ENCODE measurements at regions not wholly inside any gene's neighbourhood (a gene's known extent, or its start where the extent isn't known, plus 50 kb on each side); places are given as distances from the start of the nearest gene placed in this dataset.

DNA sequence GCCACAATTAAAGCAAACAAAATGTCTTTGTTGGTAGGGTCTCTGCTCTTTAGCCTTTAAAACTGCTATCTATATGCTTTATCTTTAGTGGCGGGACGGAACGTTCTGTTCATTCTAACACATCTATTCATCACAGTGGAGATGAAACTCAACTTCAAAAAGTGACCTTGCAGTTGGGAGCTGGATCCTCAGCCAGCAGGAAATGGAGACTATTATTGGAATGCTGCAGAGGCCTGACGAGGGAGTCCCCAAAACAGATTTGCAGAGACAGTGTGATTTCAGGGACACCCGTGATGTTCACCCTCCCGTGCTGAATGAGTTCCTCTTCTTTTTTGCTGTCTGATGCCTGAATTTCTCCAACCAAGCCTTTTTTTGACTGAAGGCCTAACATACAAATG is 306.0 kb upstream of the SHH start:
- WGBS: 54% methylated on average over 6 of the region's 6 CpGs
- intact Hi-C loops (cut with DNase I): no loop called here
- Histone ChIP-seq H3K36me3 (no peaks in the 10 kb centered on the region), H3K4me3 (no peak overlapping the region), H3K27me3 (replicated peaks; ENCODE audit: insufficient read depth) (no peaks in the 10 kb centered on the region), H3K9me3 (no peaks in the 10 kb centered on the region), H3K4me1 (replicated peaks) (no peaks in the 10 kb centered on the region), H3K27ac (no peak overlapping the region)
- no peak for TF ChIP-seq POLR2A (IDR thresholded peaks at IDR 0.05)
- TF ChIP-seq POLR2AphosphoS5 (IDR thresholded peaks at IDR 0.05): no peak
- TF ChIP-seq, protein P1, sequence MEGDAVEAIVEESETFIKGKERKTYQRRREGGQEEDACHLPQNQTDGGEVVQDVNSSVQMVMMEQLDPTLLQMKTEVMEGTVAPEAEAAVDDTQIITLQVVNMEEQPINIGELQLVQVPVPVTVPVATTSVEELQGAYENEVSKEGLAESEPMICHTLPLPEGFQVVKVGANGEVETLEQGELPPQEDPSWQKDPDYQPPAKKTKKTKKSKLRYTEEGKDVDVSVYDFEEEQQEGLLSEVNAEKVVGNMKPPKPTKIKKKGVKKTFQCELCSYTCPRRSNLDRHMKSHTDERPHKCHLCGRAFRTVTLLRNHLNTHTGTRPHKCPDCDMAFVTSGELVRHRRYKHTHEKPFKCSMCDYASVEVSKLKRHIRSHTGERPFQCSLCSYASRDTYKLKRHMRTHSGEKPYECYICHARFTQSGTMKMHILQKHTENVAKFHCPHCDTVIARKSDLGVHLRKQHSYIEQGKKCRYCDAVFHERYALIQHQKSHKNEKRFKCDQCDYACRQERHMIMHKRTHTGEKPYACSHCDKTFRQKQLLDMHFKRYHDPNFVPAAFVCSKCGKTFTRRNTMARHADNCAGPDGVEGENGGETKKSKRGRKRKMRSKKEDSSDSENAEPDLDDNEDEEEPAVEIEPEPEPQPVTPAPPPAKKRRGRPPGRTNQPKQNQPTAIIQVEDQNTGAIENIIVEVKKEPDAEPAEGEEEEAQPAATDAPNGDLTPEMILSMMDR (IDR thresholded peaks at IDR 0.05): no peak
- no peak for DNase-seq (ENCODE audit: low spot score)

DNA sequence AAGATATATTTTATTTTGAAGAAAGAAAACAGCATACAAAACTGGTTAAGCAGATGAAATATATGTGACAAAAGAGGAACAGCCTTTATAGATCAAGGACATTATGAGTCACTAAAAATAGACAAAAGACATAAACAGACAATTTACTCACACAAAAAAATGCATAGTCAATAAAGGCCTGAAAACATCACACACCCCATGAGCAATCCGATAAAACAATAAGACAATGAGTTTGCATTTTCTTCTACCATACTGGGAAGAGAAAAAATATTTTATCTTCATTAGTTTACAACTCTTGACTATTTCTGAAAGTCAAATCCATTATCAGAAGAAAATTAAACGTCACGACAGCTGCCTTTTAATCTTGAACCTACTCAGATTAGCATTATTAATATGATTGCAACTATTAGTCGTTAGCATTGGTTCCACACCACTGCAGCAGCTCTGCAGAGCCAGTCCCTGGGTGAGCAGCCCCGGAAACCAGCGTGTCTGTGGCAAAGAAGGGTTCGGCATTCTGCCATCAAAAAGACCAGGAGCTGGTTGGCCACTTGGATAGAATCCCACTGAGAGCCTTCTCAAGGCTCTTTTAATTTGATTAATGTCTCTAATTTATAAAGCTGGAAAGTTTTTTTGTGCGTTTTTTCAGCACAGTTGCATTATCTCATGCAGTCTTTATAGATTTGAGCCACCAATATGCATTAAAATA is 305.4 kb upstream of the SHH start:
- Histone ChIP-seq H3K27me3 (replicated peaks; ENCODE audit: insufficient read depth) (no peaks in the 10 kb centered on the region), H3K27ac (no peak overlapping the region), H3K36me3 (no peaks in the 10 kb centered on the region), H3K9me3 (no peaks in the 10 kb centered on the region), H3K4me3 (no peak overlapping the region), H3K4me1 (replicated peaks) (no peaks in the 10 kb centered on the region)
- TF ChIP-seq POLR2A (IDR thresholded peaks at IDR 0.05): no peak
- TF ChIP-seq, protein P1 (IDR thresholded peaks at IDR 0.05): no peak
- TF ChIP-seq POLR2AphosphoS5 (IDR thresholded peaks at IDR 0.05): no peak
- no peak for DNase-seq (ENCODE audit: low spot score)
- WGBS: 62% methylated on average over 8 of the region's 8 CpGs
- intact Hi-C loops (cut with DNase I): no loop called here

DNA sequence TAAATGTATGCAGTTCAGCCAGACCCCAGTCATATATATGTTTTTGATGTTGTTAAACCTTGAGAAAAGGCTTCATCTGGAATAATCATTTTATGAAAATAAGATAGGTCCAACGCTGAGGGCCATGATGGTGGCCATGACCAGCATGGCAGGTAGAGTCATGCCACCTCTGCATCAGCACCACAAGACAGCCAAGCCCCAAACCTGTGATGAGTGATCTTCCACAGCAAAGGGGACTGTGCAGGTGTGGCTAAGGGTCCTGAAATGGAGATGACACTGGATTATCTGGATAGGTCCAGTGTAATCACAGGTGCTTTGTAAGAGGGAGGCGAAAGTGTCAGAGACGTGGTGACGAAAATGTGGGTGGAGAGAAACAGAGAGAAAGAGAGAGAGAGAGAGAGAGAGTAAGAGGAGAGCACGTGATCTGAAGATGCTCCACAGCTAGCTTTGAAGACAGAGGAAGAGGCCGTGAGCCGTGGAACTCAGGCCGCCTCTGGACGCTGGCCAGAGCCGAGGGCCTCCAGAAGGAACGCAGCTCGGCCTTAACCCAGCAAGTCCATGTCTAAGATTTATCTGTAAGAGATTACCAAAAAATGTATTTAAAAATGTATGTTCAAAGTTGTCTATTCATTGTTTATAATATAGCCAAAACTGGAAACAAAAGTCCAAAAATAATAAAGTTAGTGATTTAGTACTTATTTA is 304.4 kb upstream of the SHH start:
- WGBS: 87% methylated on average over 12 of the region's 12 CpGs
- no peak for TF ChIP-seq POLR2A (IDR thresholded peaks at IDR 0.05)
- TF ChIP-seq, protein P1 (IDR thresholded peaks at IDR 0.05): no peak
- no peak for TF ChIP-seq POLR2AphosphoS5 (IDR thresholded peaks at IDR 0.05)
- no peak for DNase-seq (ENCODE audit: low spot score)
- H3K4me3 ChIP-seq: no peak overlapping the region
- no peaks in the 10 kb centered on the region for H3K27me3 ChIP-seq (replicated peaks; ENCODE audit: insufficient read depth)
- H3K27ac ChIP-seq: no peak overlapping the region
- H3K4me1 ChIP-seq (replicated peaks): no peaks in the 10 kb centered on the region
- intact Hi-C loops (cut with DNase I): no loop called here
- H3K9me3 ChIP-seq: no peaks in the 10 kb centered on the region
- H3K36me3 ChIP-seq: no peaks in the 10 kb centered on the region

DNA sequence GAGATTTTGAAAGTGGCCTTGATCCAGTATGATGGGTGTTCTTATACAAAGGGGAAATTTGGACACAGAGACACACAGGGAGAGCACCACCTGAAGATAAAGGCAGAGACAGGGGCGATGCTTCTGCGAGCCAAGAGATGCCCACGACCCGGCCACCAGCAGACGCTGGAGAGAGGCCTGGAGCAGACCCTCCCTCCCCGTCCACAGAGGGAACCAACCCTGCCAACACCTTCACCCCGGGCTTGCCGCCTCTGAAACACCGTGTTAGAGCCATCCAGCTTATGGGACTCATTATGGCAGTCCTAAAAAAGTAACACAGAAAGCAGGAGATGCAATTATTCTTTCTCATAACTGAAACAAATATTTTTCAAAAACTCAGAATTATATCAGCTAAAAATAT is 303.3 kb upstream of the SHH start:
- Histone ChIP-seq H3K36me3 (no peaks in the 10 kb centered on the region), H3K4me3 (no peak overlapping the region), H3K4me1 (replicated peaks) (no peaks in the 10 kb centered on the region), H3K27me3 (replicated peaks; ENCODE audit: insufficient read depth) (no peaks in the 10 kb centered on the region), H3K9me3 (no peaks in the 10 kb centered on the region), H3K27ac (no peak overlapping the region)
- DNase-seq (ENCODE audit: low spot score): no peak
- no peak for TF ChIP-seq POLR2AphosphoS5 (IDR thresholded peaks at IDR 0.05)
- TF ChIP-seq POLR2A (IDR thresholded peaks at IDR 0.05): no peak
- TF ChIP-seq, protein P1 (IDR thresholded peaks at IDR 0.05): no peak
- intact Hi-C loops (cut with DNase I): no loop called here
- 87% methylated on average over 9 of the region's 9 CpGs for WGBS

DNA sequence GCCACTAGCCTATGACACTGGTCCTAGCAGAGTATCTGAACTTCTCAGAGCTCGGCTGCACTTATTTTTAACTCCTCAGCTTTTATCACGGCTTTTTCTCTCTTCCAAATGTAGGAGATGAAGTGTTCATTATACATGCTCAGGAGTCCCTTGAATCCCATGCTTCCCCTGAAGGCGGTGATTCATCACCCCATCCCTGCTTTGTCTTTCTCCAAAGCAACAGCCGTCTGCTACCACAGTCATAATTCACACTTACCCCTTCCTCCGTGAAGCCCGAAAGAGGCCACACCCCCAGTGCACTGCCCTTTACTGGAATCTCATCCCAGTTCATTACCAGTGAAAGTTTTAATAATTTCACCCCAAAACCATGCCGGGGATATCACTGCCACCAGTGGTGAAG is 301.5 kb upstream of the SHH start:
- no peaks in the 10 kb centered on the region for H3K36me3 ChIP-seq
- no peak for DNase-seq (ENCODE audit: low spot score)

More for the DNA sequence above, 301.5 kb upstream of the SHH start:
- 73% methylated on average over 7 of the region's 7 CpGs for WGBS
- no peaks in the 10 kb centered on the region for H3K4me1 ChIP-seq (replicated peaks)
- H3K27me3 ChIP-seq (replicated peaks; ENCODE audit: insufficient read depth): no peaks in the 10 kb centered on the region
- TF ChIP-seq POLR2AphosphoS5 (IDR thresholded peaks at IDR 0.05) (no peak), POLR2A (IDR thresholded peaks at IDR 0.05) (no peak)
- TF ChIP-seq, protein P1 (IDR thresholded peaks at IDR 0.05): no peak
- H3K9me3 ChIP-seq: no peaks in the 10 kb centered on the region
- intact Hi-C loops (cut with DNase I): no loop called here
- no peak overlapping the region for H3K4me3 ChIP-seq
- no peak overlapping the region for H3K27ac ChIP-seq
